Astrocyte of the cerebellum (primary cell): ENCODE measurements at regions not wholly inside any gene's neighbourhood (a gene's known extent, or its start where the extent isn't known, plus 50 kb on each side); places are given as distances from the start of the nearest gene placed in this dataset.

Experiments used
- DNase-seq: peaks from one replicate; pipeline ENCODE4 v3.0.0-alpha.2; 2011; ENCODE audit warnings: low read depth
- H3K4me3 ChIP-seq: 2 replicates; pipeline ENCODE4 v1.5.1; 2011; ENCODE audit warnings: mild to moderate bottlenecking, low read depth, low read length, moderate library complexity
- CTCF ChIP-seq: IDR thresholded peaks from 2 replicates; pipeline ENCODE4 v1.5.1; 2012; ENCODE audit warnings: low read length, low read depth, moderate library complexity, mild to moderate bottlenecking; ENCODE audit errors: missing control alignments
- in situ Hi-C: cut with HindIII; loops from 2 replicates; pipeline ENCODE4 v1.10.0; 2017; ENCODE audit warnings: low sequenced_read_pairs

GRCh38 chr10:64708884-64709681 lies 1187.9 kb downstream of the REEP3 start:
- in situ Hi-C loops: no loop called here

GRCh38 chr10:64726466-64726865 lies 1205.3 kb downstream of the REEP3 start:
- in situ Hi-C loops: no loop called here
- H3K4me3 ChIP-seq: no peak overlapping the region
- DNase-seq: no peak
- TF ChIP-seq CTCF: no peak

More at GRCh38 chr10:64708884-64709681, 1187.9 kb downstream of the REEP3 start:
- no peak for TF ChIP-seq CTCF
- H3K4me3 ChIP-seq: no peak overlapping the region
- DNase-seq: no peak

GRCh38 chr10:64731016-64731415 lies 1209.8 kb downstream of the REEP3 start:
- in situ Hi-C loops: no loop called here
- no peak for TF ChIP-seq CTCF
- no peak for DNase-seq
- H3K4me3 ChIP-seq: no peak overlapping the region

- TF ChIP-seq CTCF: no peak
- no peak overlapping the region for H3K4me3 ChIP-seq
- in situ Hi-C loops: no loop called here
- no peak for DNase-seq
These were observed 1211.3 kb downstream of the REEP3 start for GRCh38 chr10:64732372-64732957.

GRCh38 chr10:64733980-64734379 lies 1212.8 kb downstream of the REEP3 start:
- DNase-seq: no peak
- peak; percentile 33 for TF ChIP-seq CTCF
- in situ Hi-C loops: no loop called here
- no peak overlapping the region for H3K4me3 ChIP-seq

GRCh38 chr10:64738462-64738861 lies 1217.3 kb downstream of the REEP3 start:
- in situ Hi-C loops: no loop called here
- TF ChIP-seq CTCF: no peak
- no peak overlapping the region for H3K4me3 ChIP-seq
- no peak for DNase-seq
